ENCODE measurements at regions not wholly inside any gene's neighbourhood (a gene's known extent, or its start where the extent isn't known, plus 50 kb on each side); places are given as distances from the start of the nearest gene placed in this dataset.
"Not testable (repeated sequence)": the region's sequence is repeated elsewhere in the genome, so short reads cannot be mapped to it uniquely, and the experiment has no call there.

GRCh38 chr5:136735611-136736010 is 370.3 kb upstream of the TRPC7 start:
- not testable (repeated sequence) for TF ChIP-seq CTCF (IDR thresholded peaks at IDR 0.05); POLR2AphosphoS5 (IDR thresholded peaks at IDR 0.05); POLR2A (IDR thresholded peaks at IDR 0.05; ENCODE audit: low read depth)
